ENCODE measurements at regions not wholly inside any gene's neighbourhood (a gene's known extent, or its start where the extent isn't known, plus 50 kb on each side); places are given as distances from the start of the nearest gene placed in this dataset.

GRCh38 chr13:40102854-40103253 lies 447.4 kb downstream of the COG6 start:
- TF ChIP-seq POLR2AphosphoS5 (IDR thresholded peaks at IDR 0.05; ENCODE audit: low read depth, low read length) (no peak), REST (IDR thresholded peaks at IDR 0.05; ENCODE audit: insufficient read depth in 1 of 2, low read depth in 2 of 2, low read length in 2 of 2) (no peak), FOXP2 (optimal IDR thresholded peaks at IDR 0.05; ENCODE audit: borderline replicate concordance, extremely low read depth, extremely low read length, insufficient read depth) (no peak), TAF1 (IDR thresholded peaks at IDR 0.05; ENCODE audit: borderline replicate concordance, insufficient read depth, low read length) (no peak), SIN3A (IDR thresholded peaks at IDR 0.05; ENCODE audit: borderline replicate concordance, insufficient read depth, low read length) (no peak)

Data from PFSK-1 (cell line).